Naive thymus-derived CD4-positive, alpha-beta T cell (primary cell): ENCODE measurements at regions not wholly inside any gene's neighbourhood (a gene's known extent, or its start where the extent isn't known, plus 50 kb on each side); places are given as distances from the start of the nearest gene placed in this dataset.
A peak's percentile ranks its signal among the peaks of the same experiment; 100 is the strongest.

ENCODE experiments used
- ATAC-seq: fragments of 150-1000 bp; cut with Tn5 transposase; 2 replicates; pipeline ENCODE4 v1.10.0; 2021; ENCODE audit warnings: mild to moderate bottlenecking, moderate library complexity
- CTCF ChIA-PET: fragments of 350-600 bp; sonication (Branson Sonifier 250); formaldehyde crosslinking; loops from one replicate; lab custom pipeline; 2021; ENCODE audit warnings: antibody characterized with exemption; lab: Charles Lee
- POLR2A ChIA-PET: fragments of 350-600 bp; sonication (Branson Sonifier 250); formaldehyde crosslinking; loops from one replicate; lab custom pipeline; 2021; ENCODE audit warnings: antibody characterized with exemption, inconsistent platforms; lab: Charles Lee
- DNase-seq, 9 donors: peaks; one replicate each; pipeline versions ENCODE4 v3.0.0 to v3.0.0-alpha.2; 2020 to 2022; ENCODE audit warnings: mixed read lengths in 1 of 9
- H3K27ac ChIP-seq: one replicate; pipeline ENCODE4 v1.7.0; 2013; ENCODE audit warnings: mild to moderate bottlenecking, low read depth, low read length, moderate library complexity
- H3K27me3 ChIP-seq, 2 donors: one replicate each; pipeline ENCODE4 v1.7.0; 2013; ENCODE audit warnings: low read length in 2 of 2, mild to moderate bottlenecking in 2 of 2, moderate library complexity in 2 of 2; ENCODE audit not compliant: control insufficient read depth in 2 of 2, insufficient read depth in 2 of 2
- H3K36me3 ChIP-seq, 3 experiments: 1 replicate in 2 of 3; 2 replicates in 1 of 3; pipeline ENCODE4 v1.7.0; 2013; ENCODE audit warnings: low read length in 3 of 3, mild to moderate bottlenecking in 3 of 3, moderate library complexity in 1 of 3; ENCODE audit not compliant: insufficient read depth in 3 of 3, control insufficient read depth in 2 of 3
- H3K4me1 ChIP-seq, 2 donors: one replicate each; pipeline ENCODE4 v1.7.0; 2013; ENCODE audit warnings: low read length in 2 of 2, mild to moderate bottlenecking in 2 of 2, moderate library complexity in 1 of 2; ENCODE audit not compliant: control insufficient read depth in 2 of 2, insufficient read depth in 2 of 2
- H3K4me3 ChIP-seq: 2 replicates; pipeline ENCODE4 v1.7.0; 2013; ENCODE audit warnings: mild to moderate bottlenecking, low read length
- H3K9me3 ChIP-seq, 3 experiments: 1 replicate in 2 of 3; 2 replicates in 1 of 3; pipeline ENCODE4 v1.7.0; 2013; ENCODE audit warnings: low read length in 3 of 3; ENCODE audit not compliant: control insufficient read depth in 2 of 3
- H3K27ac Mint-ChIP-seq, 9 donors: one replicate each; pipeline ENCODE4 v1.8.0; 2020 to 2022; ENCODE audit warnings: mixed read lengths in 9 of 9, mild to moderate bottlenecking in 8 of 9, moderate library complexity in 5 of 9, inconsistent platforms in 2 of 9
- H3K27me3 Mint-ChIP-seq, 5 donors: one replicate each; pipeline ENCODE4 v1.8.0; 2021 to 2022; ENCODE audit warnings: mixed read lengths in 5 of 5, mild to moderate bottlenecking in 1 of 5
- H3K36me3 Mint-ChIP-seq, 5 donors: one replicate each; pipeline ENCODE4 v1.8.0; 2020 to 2022; ENCODE audit warnings: mixed read lengths in 5 of 5, mild to moderate bottlenecking in 3 of 5, inconsistent platforms in 1 of 5
- H3K4me1 Mint-ChIP-seq, 7 donors: one replicate each; pipeline ENCODE4 v1.8.0; 2020 to 2022; ENCODE audit warnings: mixed read lengths in 7 of 7, mild to moderate bottlenecking in 3 of 7, inconsistent platforms in 1 of 7
- H3K4me3 Mint-ChIP-seq, 10 donors: one replicate each; pipeline ENCODE4 v1.8.0; 2020 to 2022; ENCODE audit warnings: mild to moderate bottlenecking in 10 of 10, mixed read lengths in 10 of 10, moderate library complexity in 6 of 10, inconsistent platforms in 2 of 10
- H3K9me3 Mint-ChIP-seq, 11 donors: one replicate each; pipeline ENCODE4 v1.8.0; 2020 to 2022; ENCODE audit warnings: mixed read lengths in 11 of 11, mild to moderate bottlenecking in 4 of 11, inconsistent platforms in 1 of 11, moderate library complexity in 1 of 11
- intact Hi-C, 2 donors: fragments of 100-400 bp; cut with micrococcal nuclease; formaldehyde crosslinking; loops; one replicate each; pipeline ENCODE4 v1.15.1; 2023

DNA sequence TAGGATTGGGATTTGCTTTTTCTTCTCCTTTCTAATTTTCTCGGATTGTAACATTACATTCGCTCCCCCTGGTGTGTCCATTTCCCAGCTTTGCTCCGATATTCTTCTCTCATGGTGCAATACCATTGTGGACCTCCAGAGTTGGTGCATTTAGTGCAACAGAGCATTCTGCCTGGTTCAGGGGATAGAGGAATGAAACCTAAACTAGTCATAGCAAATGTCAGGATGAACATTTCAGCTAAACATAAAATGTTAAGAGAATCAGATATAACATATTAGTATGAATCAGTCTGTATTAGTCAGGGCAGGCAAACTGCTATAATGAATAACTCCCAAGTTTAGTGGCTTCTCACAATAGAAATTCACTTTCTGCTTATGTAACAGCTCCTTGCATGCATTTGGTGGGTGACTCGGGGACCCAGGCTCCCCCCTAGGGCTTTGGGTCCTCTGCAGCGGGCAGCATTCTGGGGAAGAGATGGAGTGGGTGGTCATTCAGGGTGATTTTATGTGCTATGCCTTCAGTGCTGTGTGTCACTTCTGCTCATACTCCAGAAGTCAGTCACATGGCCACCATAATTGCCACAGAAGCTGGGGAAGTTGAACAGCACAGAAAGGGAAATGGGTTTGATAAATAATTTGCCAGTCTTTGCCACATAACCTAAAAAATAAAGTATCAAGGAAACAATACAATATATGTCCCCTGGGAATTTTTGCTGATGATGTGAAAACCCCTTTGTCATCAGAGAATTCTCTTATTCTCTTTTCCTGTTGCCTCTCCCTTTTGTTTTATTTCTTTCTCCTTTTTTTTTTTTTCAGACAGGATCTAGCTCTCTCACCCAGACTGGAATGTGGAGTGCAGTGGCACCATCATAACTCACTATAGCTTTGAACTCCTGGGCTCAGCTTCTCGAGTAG is 111.0 kb downstream of the HSPH1 start:
- Mint-ChIP-seq H3K4me1 (peaks cover under 1 to 14% (median 7%) of the 10 kb centered on the region in 7 donors), H3K27ac (peak overlapping the region in 1 of 9 donors; percentile 38), H3K36me3 (no peaks in the 10 kb centered on the region), H3K4me3 (no peak overlapping the region), H3K9me3 (no peaks in the 10 kb centered on the region), H3K27me3 (peaks cover 0 to 14% (median 6%) of the 10 kb centered on the region in 5 donors)
- H3K4me3 ChIP-seq = no peak overlapping the region
- DNase-seq = peak in 1 of 9 donors; percentile 24
- no peaks in the 10 kb centered on the region for H3K36me3 ChIP-seq
- H3K27me3 ChIP-seq = no peaks in the 10 kb centered on the region
- peaks cover 6 to 11% of the 10 kb centered on the region in 2 donors for H3K4me1 ChIP-seq
- ChIA-PET POLR2A (no interaction called here), CTCF (interaction anchor here (0.6 kb wide), 1 partner anchor 63 kb away, joined by 6 read pairs; no protein-coding TSS in a partner anchor)
- no peaks in the 10 kb centered on the region for H3K9me3 ChIP-seq
- H3K27ac ChIP-seq = no peak overlapping the region
- intact Hi-C loops = no loop called here
- no peak for ATAC-seq

DNA sequence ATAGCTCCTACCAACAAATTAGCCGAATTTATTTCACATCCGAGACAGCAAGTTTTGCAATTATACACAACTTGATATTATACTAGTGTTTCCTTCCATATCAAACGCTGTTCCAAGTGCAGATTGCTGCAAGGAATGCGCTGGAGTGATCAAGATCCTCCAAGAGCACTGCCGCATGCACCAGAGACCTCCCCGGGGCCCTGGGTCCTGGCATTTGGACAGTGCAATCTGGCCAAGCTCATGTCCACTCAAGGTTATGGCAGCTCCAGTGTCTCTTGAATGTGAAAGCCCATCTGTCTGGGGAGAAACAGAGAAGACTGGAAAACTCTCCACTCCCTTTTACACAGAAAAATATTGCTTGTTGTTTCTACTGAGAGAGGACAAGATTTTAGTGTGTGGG is 111.9 kb downstream of the HSPH1 start:
- no peaks in the 10 kb centered on the region for H3K27me3 ChIP-seq
- Mint-ChIP-seq H3K4me3 (no peak overlapping the region), H3K4me1 (peaks cover 7 to 23% (median 16%) of the 10 kb centered on the region in 7 donors), H3K36me3 (no peaks in the 10 kb centered on the region), H3K9me3 (peaks cover 0 to 2% (median 0%) of the 10 kb centered on the region in 11 donors), H3K27me3 (peaks cover 0 to 14% (median 6%) of the 10 kb centered on the region in 5 donors), H3K27ac (no peak overlapping the region)
- H3K27ac ChIP-seq = no peak overlapping the region
- intact Hi-C loops = loop anchor here (5.0 to 10.0 kb wide), 5 partner anchors 85 to 1455 kb away; partner anchors contain the start of genes SLC7A1 (in 1 of the 2) and USPL1 (in 1 of the 2)
- no peak for ATAC-seq
- POLR2A ChIA-PET = no interaction called here
- H3K4me1 ChIP-seq = peaks cover 15 to 19% of the 10 kb centered on the region in 2 donors
- no peak overlapping the region for H3K4me3 ChIP-seq
- DNase-seq = no peak
- CTCF ChIA-PET = interaction anchor here (0.6 kb wide), 2 partner anchors 63 to 478 kb away, joined by 3 to 6 read pairs; no protein-coding TSS in a partner anchor
- no peaks in the 10 kb centered on the region for H3K36me3 ChIP-seq
- H3K9me3 ChIP-seq = no peaks in the 10 kb centered on the region

DNA sequence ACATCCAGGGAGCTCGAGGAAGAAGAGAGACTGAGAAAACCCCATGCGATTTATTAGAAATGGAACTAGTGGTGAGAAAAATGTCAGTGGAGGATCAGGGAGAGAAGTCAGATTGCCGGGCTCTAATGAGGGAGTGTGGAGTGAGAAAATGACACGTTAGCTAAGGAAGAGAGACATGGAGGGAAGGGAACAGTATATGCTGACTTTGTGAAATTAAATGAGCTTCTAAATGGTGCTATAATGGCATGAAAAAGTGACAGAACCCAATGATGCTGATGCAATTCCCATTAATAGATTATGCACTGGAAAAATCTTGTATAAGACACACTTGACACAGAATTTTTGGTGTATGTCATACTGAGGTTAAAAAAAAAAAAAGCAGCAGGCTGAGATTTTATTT is 112.6 kb downstream of the HSPH1 start:
- POLR2A ChIA-PET = no interaction called here

DNA sequence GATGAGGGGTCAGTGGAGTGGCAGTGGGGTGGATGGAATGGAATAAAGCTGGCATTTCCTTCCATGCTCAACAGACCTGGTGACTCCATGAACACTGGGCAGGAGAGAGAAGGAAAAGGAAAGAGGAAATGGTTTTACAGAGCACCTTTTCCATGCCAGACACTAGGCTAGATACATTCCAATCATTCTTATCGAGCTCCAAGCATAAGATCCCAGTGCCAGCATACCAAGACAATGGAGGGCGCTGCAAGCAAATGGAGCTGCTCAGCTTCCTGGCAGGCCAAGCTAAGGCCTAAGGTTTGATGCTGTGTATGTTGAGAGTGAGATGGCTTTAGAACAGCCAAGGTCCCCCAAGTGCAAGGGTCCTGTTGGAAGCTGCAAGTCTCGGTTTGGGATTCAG is 113.2 kb downstream of the HSPH1 start:
- Mint-ChIP-seq H3K27me3 (peaks cover 0 to 20% (median 8%) of the 10 kb centered on the region in 5 donors), H3K27ac (no peak overlapping the region), H3K36me3 (no peaks in the 10 kb centered on the region), H3K9me3 (peaks cover 0 to 2% (median 0%) of the 10 kb centered on the region in 11 donors), H3K4me1 (peaks cover 11 to 34% (median 26%) of the 10 kb centered on the region in 7 donors), H3K4me3 (no peak overlapping the region)
- Histone ChIP-seq H3K4me1 (peaks cover 19 to 28% of the 10 kb centered on the region in 2 donors), H3K36me3 (no peaks in the 10 kb centered on the region), H3K4me3 (no peak overlapping the region), H3K9me3 (no peaks in the 10 kb centered on the region), H3K27me3 (no peaks in the 10 kb centered on the region), H3K27ac (no peak overlapping the region)
- CTCF ChIA-PET = no interaction called here
- POLR2A ChIA-PET = no interaction called here
- ATAC-seq (no peak), DNase-seq (no peak)
- intact Hi-C loops = loop anchor here (5.0 to 10.0 kb wide), 5 partner anchors 86 to 1454 kb away; partner anchors contain the start of genes SLC7A1 (in 1 of the 2) and USPL1 (in 1 of the 2)

More for the DNA sequence above, 112.6 kb downstream of the HSPH1 start:
- no peaks in the 10 kb centered on the region for H3K36me3 ChIP-seq
- H3K4me3 ChIP-seq = no peak overlapping the region
- H3K36me3 Mint-ChIP-seq = no peaks in the 10 kb centered on the region
- intact Hi-C loops = loop anchor here (5.0 to 10.0 kb wide), 5 partner anchors 86 to 1454 kb away; partner anchors contain the start of genes SLC7A1 (in 1 of the 2) and USPL1 (in 1 of the 2)
- CTCF ChIA-PET = no interaction called here
- H3K27ac ChIP-seq = no peak overlapping the region
- peaks cover 19 to 27% of the 10 kb centered on the region in 2 donors for H3K4me1 ChIP-seq
- peaks cover 0 to 17% (median 8%) of the 10 kb centered on the region in 5 donors for H3K27me3 Mint-ChIP-seq
- H3K9me3 Mint-ChIP-seq = peaks cover 0 to 2% (median 0%) of the 10 kb centered on the region in 11 donors
- no peak overlapping the region for H3K27ac Mint-ChIP-seq
- H3K27me3 ChIP-seq = no peaks in the 10 kb centered on the region
- H3K4me3 Mint-ChIP-seq = no peak overlapping the region
- ATAC-seq = no peak
- peaks cover 9 to 30% (median 23%) of the 10 kb centered on the region in 7 donors for H3K4me1 Mint-ChIP-seq
- no peak for DNase-seq
- H3K9me3 ChIP-seq = no peaks in the 10 kb centered on the region

DNA sequence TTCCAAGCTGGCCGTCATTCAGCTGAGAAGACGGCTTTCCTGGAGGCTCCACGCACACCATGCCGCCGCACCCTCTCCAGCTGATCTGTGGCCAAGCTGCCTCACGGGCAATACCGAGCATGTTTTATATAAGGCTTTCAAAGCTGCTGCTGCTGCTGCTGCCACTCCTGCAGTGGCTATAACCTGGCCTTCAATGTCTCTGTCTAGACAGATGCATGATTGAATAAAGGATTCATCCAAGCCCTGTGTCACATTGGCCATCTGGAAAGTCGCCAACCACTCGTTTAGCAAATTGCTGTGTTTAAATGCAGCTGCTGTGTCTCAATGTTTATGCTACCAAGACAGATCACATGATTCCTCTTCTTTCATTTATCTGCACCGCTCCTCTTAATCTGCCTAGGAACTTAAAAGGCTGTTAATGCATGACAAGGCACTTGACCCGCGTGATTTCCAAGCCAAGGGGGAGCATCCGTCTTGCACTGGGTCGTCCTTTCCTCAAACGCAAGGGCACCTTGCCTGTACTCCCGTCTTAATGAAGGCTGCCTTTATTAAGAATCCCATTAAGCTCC is 114.3 kb downstream of the TEX26 start:
- H3K27ac Mint-ChIP-seq = no peak overlapping the region
- H3K4me1 ChIP-seq = peaks cover 19 to 28% of the 10 kb centered on the region in 2 donors
- ChIA-PET CTCF (interaction anchor here (1.1 kb wide), 1 partner anchor 14 kb away, joined by 3 read pairs; no protein-coding TSS in a partner anchor), POLR2A (no interaction called here)
- peaks cover 0 to 31% (median 11%) of the 10 kb centered on the region in 5 donors for H3K27me3 Mint-ChIP-seq
- H3K27ac ChIP-seq = no peak overlapping the region
- peaks cover 20 to 50% (median 36%) of the 10 kb centered on the region in 7 donors for H3K4me1 Mint-ChIP-seq
- no peak overlapping the region for H3K4me3 ChIP-seq
- DNase-seq = peak in 1 of 9 donors; percentile 17
- H3K9me3 ChIP-seq = no peaks in the 10 kb centered on the region
- intact Hi-C loops = loop anchor here (5.0 to 10.0 kb wide), 5 partner anchors 88 to 1452 kb away; partner anchors contain the start of genes SLC7A1 (in 1 of the 2) and USPL1 (in 1 of the 2)
- H3K4me3 Mint-ChIP-seq = no peak overlapping the region
- H3K36me3 Mint-ChIP-seq = no peaks in the 10 kb centered on the region
- H3K9me3 Mint-ChIP-seq = peaks cover 0 to 2% (median 0%) of the 10 kb centered on the region in 11 donors
- H3K36me3 ChIP-seq = no peaks in the 10 kb centered on the region
- no peak for ATAC-seq
- H3K27me3 ChIP-seq = no peaks in the 10 kb centered on the region
